ENCODE measurements at regions not wholly inside any gene's neighbourhood (a gene's known extent, or its start where the extent isn't known, plus 50 kb on each side); places are given as distances from the start of the nearest gene placed in this dataset.
"Not testable (repeated sequence)": the region's sequence is repeated elsewhere in the genome, so short reads cannot be mapped to it uniquely, and the experiment has no call there.

- in situ Hi-C loops (cut with HindIII; ENCODE audit: low pct_unique_long_range_greater_than_20kb, low sequenced_read_pairs) = no loop called here
- no peak for TF ChIP-seq JUND (IDR thresholded peaks at IDR 0.05; ENCODE audit: low read depth)
- DNase-seq (ENCODE audit: low read depth in 1 of 2, low spot score in 1 of 2) = no peak
These were observed 257.8 kb upstream of the LMO3 start for GRCh38 chr12:16863742-16864141.

GRCh38 chr12:16857456-16857923 is 251.5 kb upstream of the LMO3 start:
- no peak for DNase-seq (ENCODE audit: low read depth in 1 of 2, low spot score in 1 of 2)
- in situ Hi-C loops (cut with HindIII; ENCODE audit: low pct_unique_long_range_greater_than_20kb, low sequenced_read_pairs) = no loop called here
- no peak for TF ChIP-seq JUND (IDR thresholded peaks at IDR 0.05; ENCODE audit: low read depth)

GRCh38 chr12:16854465-16854864 is 248.5 kb upstream of the LMO3 start:
- no peak for DNase-seq (ENCODE audit: low read depth in 1 of 2, low spot score in 1 of 2)
- in situ Hi-C loops (cut with HindIII; ENCODE audit: low pct_unique_long_range_greater_than_20kb, low sequenced_read_pairs) = no loop called here
- no peak for TF ChIP-seq JUND (IDR thresholded peaks at IDR 0.05; ENCODE audit: low read depth)

- no peak for DNase-seq (ENCODE audit: low read depth in 1 of 2, low spot score in 1 of 2)
- TF ChIP-seq JUND (IDR thresholded peaks at IDR 0.05; ENCODE audit: low read depth) = no peak
- in situ Hi-C loops (cut with HindIII; ENCODE audit: low pct_unique_long_range_greater_than_20kb, low sequenced_read_pairs) = no loop called here
These were observed 243.5 kb upstream of the LMO3 start for GRCh38 chr12:16849473-16849872.

GRCh38 chr12:16844875-16845274 is 238.9 kb upstream of the LMO3 start:
- TF ChIP-seq JUND (IDR thresholded peaks at IDR 0.05; ENCODE audit: low read depth) = no peak
- peak in 1 of 2 experiments; percentile 29 for DNase-seq (ENCODE audit: low read depth in 1 of 2, low spot score in 1 of 2)
- in situ Hi-C loops (cut with HindIII; ENCODE audit: low pct_unique_long_range_greater_than_20kb, low sequenced_read_pairs) = no loop called here

GRCh38 chr12:16833376-16834015 is 227.5 kb upstream of the LMO3 start:
- in situ Hi-C loops (cut with HindIII; ENCODE audit: low pct_unique_long_range_greater_than_20kb, low sequenced_read_pairs) = no loop called here
- no peak for TF ChIP-seq JUND (IDR thresholded peaks at IDR 0.05; ENCODE audit: low read depth)
- DNase-seq (ENCODE audit: low read depth in 1 of 2, low spot score in 1 of 2) = no peak

- DNase-seq (ENCODE audit: low read depth in 1 of 2, low spot score in 1 of 2) = no peak
- in situ Hi-C loops (cut with HindIII; ENCODE audit: low pct_unique_long_range_greater_than_20kb, low sequenced_read_pairs) = no loop called here
- no peak for TF ChIP-seq JUND (IDR thresholded peaks at IDR 0.05; ENCODE audit: low read depth)
These were observed 222.9 kb upstream of the LMO3 start for GRCh38 chr12:16828891-16829290.

GRCh38 chr12:16807731-16808130 is 201.8 kb upstream of the LMO3 start:
- no peak for TF ChIP-seq JUND (IDR thresholded peaks at IDR 0.05; ENCODE audit: low read depth)
- in situ Hi-C loops (cut with HindIII; ENCODE audit: low pct_unique_long_range_greater_than_20kb, low sequenced_read_pairs) = no loop called here
- no peak for DNase-seq (ENCODE audit: low read depth in 1 of 2, low spot score in 1 of 2)

- DNase-seq (ENCODE audit: low read depth in 1 of 2, low spot score in 1 of 2) = no peak
- TF ChIP-seq JUND (IDR thresholded peaks at IDR 0.05; ENCODE audit: low read depth) = no peak
- in situ Hi-C loops (cut with HindIII; ENCODE audit: low pct_unique_long_range_greater_than_20kb, low sequenced_read_pairs) = no loop called here
These were observed 190.2 kb upstream of the LMO3 start for GRCh38 chr12:16796168-16796567.

- TF ChIP-seq JUND (IDR thresholded peaks at IDR 0.05; ENCODE audit: low read depth) = no peak
- DNase-seq (ENCODE audit: low read depth in 1 of 2, low spot score in 1 of 2) = peak in 1 of 2 experiments; percentile 27
- in situ Hi-C loops (cut with HindIII; ENCODE audit: low pct_unique_long_range_greater_than_20kb, low sequenced_read_pairs) = no loop called here
These were observed 183.3 kb upstream of the LMO3 start for GRCh38 chr12:16789204-16789790.

GRCh38 chr12:16788506-16789203 is 182.7 kb upstream of the LMO3 start:
- DNase-seq (ENCODE audit: low read depth in 1 of 2, low spot score in 1 of 2) = no peak
- in situ Hi-C loops (cut with HindIII; ENCODE audit: low pct_unique_long_range_greater_than_20kb, low sequenced_read_pairs) = no loop called here
- no peak for TF ChIP-seq JUND (IDR thresholded peaks at IDR 0.05; ENCODE audit: low read depth)

GRCh38 chr12:16785953-16786352 is 180.0 kb upstream of the LMO3 start:
- no peak for TF ChIP-seq JUND (IDR thresholded peaks at IDR 0.05; ENCODE audit: low read depth)
- no peak for DNase-seq (ENCODE audit: low read depth in 1 of 2, low spot score in 1 of 2)
- in situ Hi-C loops (cut with HindIII; ENCODE audit: low pct_unique_long_range_greater_than_20kb, low sequenced_read_pairs) = no loop called here

GRCh38 chr12:16785524-16785923 is 179.6 kb upstream of the LMO3 start:
- no peak for DNase-seq (ENCODE audit: low read depth in 1 of 2, low spot score in 1 of 2)
- in situ Hi-C loops (cut with HindIII; ENCODE audit: low pct_unique_long_range_greater_than_20kb, low sequenced_read_pairs) = no loop called here
- no peak for TF ChIP-seq JUND (IDR thresholded peaks at IDR 0.05; ENCODE audit: low read depth)

- in situ Hi-C loops (cut with HindIII; ENCODE audit: low pct_unique_long_range_greater_than_20kb, low sequenced_read_pairs); DNase-seq (ENCODE audit: low read depth in 1 of 2, low spot score in 1 of 2): not testable (repeated sequence)
These were observed 163.2 kb upstream of the LMO3 start for GRCh38 chr12:16769129-16769528.

Data from T47D (cell line).